Left lung (tissue), 4 donors: ENCODE measurements at regions not wholly inside any gene's neighbourhood (a gene's known extent, or its start where the extent isn't known, plus 50 kb on each side); places are given as distances from the start of the nearest gene placed in this dataset.

Source experiments
- ATAC-seq: fragments of 200-7000 bp; cut with Tn5 transposase; one replicate; pipeline ENCODE4 v1.9.1; 2020; ENCODE audit warnings: moderate library complexity
- DNase-seq, 4 donors: peaks; one replicate each; pipeline ENCODE4 v3.0.0-alpha.2; 2013 to 2020
- H3K27ac ChIP-seq, 2 donors: fragments of 200-600 bp; sonication (generic) in 1 of 2; one replicate each; pipeline versions ENCODE4 v1.5.0 to v1.8.0; 2020 to 2021
- H3K27me3 ChIP-seq, 2 donors: fragments of 200-600 bp; sonication (generic) in 1 of 2; one replicate each; pipeline versions ENCODE4 v1.5.0 to v1.8.0; 2020 to 2021
- H3K36me3 ChIP-seq, 2 donors: fragments of 200-600 bp; sonication (generic) in 1 of 2; one replicate each; pipeline versions ENCODE4 v1.5.0 to v1.8.0; 2020 to 2021
- H3K4me1 ChIP-seq, 2 donors: fragments of 200-600 bp; one replicate each; pipeline ENCODE4 v1.8.0; 2021
- H3K4me3 ChIP-seq, 2 donors: fragments of 200-600 bp; sonication (generic) in 1 of 2; one replicate each; pipeline versions ENCODE4 v1.5.0 to v1.8.0; 2020 to 2021; ENCODE audit warnings: mild to moderate bottlenecking in 1 of 2
- H3K9me3 ChIP-seq, 2 donors: fragments of 200-600 bp; sonication (generic) in 1 of 2; one replicate each; pipeline versions ENCODE4 v1.5.0 to v1.8.0; 2020 to 2021
- CTCF ChIP-seq, 2 donors: fragments of 200-600 bp; sonication (generic) in 1 of 2; IDR thresholded peaks; one replicate each; pipeline versions ENCODE4 v1.5.0 to v1.8.0; 2021; ENCODE audit warnings: antibody characterized with exemption in 2 of 2
- intact Hi-C, 2 donors: fragments of 100-400 bp; cut with DNase I; formaldehyde crosslinking; loops; one replicate each; pipeline versions ENCODE4 v1.11.2 to v1.14.2; 2022
- donor health status: DM: no; HTN: yes; CAD: no.
- donor health status: DM: no; HTN: no; CAD: no.

GRCh38 chr2:16290311-16291020 is 350.1 kb downstream of the MYCN start:
- Histone ChIP-seq H3K9me3 (no peaks in the 10 kb centered on the region), H3K36me3 (no peaks in the 10 kb centered on the region), H3K4me1 (no peaks in the 10 kb centered on the region), H3K27ac (no peak overlapping the region), H3K27me3 (peaks cover 0 to 5% of the 10 kb centered on the region in 2 donors), H3K4me3 (no peak overlapping the region)
- TF ChIP-seq CTCF (IDR thresholded peaks at IDR 0.05): no peak
- intact Hi-C loops: no loop called here
- ATAC-seq: no peak
- no peak for DNase-seq

- Histone ChIP-seq H3K4me1 (no peaks in the 10 kb centered on the region), H3K27ac (no peak overlapping the region), H3K27me3 (peaks cover 0 to 5% of the 10 kb centered on the region in 2 donors), H3K9me3 (no peaks in the 10 kb centered on the region), H3K4me3 (no peak overlapping the region), H3K36me3 (no peaks in the 10 kb centered on the region)
- intact Hi-C loops: loop anchor here in 1 of 2 donors (10.0 kb wide), 1 partner anchor 344 kb away; the partner anchor contains the start of gene MYCN
- ATAC-seq (no peak), DNase-seq (no peak)
- no peak for TF ChIP-seq CTCF (IDR thresholded peaks at IDR 0.05)
These were observed 348.2 kb downstream of the MYCN start for GRCh38 chr2:16288371-16289112.

- no peak overlapping the region for H3K4me3 ChIP-seq
- no peak for TF ChIP-seq CTCF (IDR thresholded peaks at IDR 0.05)
- no peaks in the 10 kb centered on the region for H3K9me3 ChIP-seq
- intact Hi-C loops: loop anchor here in 1 of 2 donors (10.0 kb wide), 1 partner anchor 343 kb away; the partner anchor contains the start of gene MYCN
- H3K36me3 ChIP-seq: no peaks in the 10 kb centered on the region
- no peak overlapping the region for H3K27ac ChIP-seq
- no peak for DNase-seq
- no peak for ATAC-seq
- H3K4me1 ChIP-seq: no peaks in the 10 kb centered on the region
- H3K27me3 ChIP-seq: peaks cover 0 to 5% of the 10 kb centered on the region in 2 donors
These were observed 347.5 kb downstream of the MYCN start for GRCh38 chr2:16287831-16288230.

GRCh38 chr2:16287281-16287680 is 346.9 kb downstream of the MYCN start:
- H3K36me3 ChIP-seq: no peaks in the 10 kb centered on the region
- ATAC-seq: no peak
- TF ChIP-seq CTCF (IDR thresholded peaks at IDR 0.05): no peak
- no peaks in the 10 kb centered on the region for H3K9me3 ChIP-seq
- peaks cover 0 to 5% of the 10 kb centered on the region in 2 donors for H3K27me3 ChIP-seq
- H3K4me3 ChIP-seq: no peak overlapping the region
- no peaks in the 10 kb centered on the region for H3K4me1 ChIP-seq
- intact Hi-C loops: loop anchor here in 1 of 2 donors (10.0 kb wide), 1 partner anchor 342 kb away; the partner anchor contains the start of gene MYCN
- DNase-seq: no peak
- H3K27ac ChIP-seq: no peak overlapping the region
